Hepatocyte (in vitro differentiated cells): ENCODE measurements at regions not wholly inside any gene's neighbourhood (a gene's known extent, or its start where the extent isn't known, plus 50 kb on each side); places are given as distances from the start of the nearest gene placed in this dataset.

Source experiments
- DNase-seq: peaks from one replicate; pipeline ENCODE4 v3.0.0-alpha.2; 2016; ENCODE audit warnings: low spot score
- H2AFZ ChIP-seq: fragments of 200-600 bp; sonication (generic); 2 replicates; pipeline ENCODE4 v1.6.0; 2016; ENCODE audit warnings: antibody characterized with exemption, mild to moderate bottlenecking
- H3K27ac ChIP-seq: fragments of 200-600 bp; sonication (generic); 2 replicates; pipeline ENCODE4 v1.5.1; 2016; ENCODE audit warnings: mild to moderate bottlenecking
- H3K27me3 ChIP-seq: fragments of 200-600 bp; sonication (generic); 2 replicates; pipeline ENCODE4 v1.6.1; 2016
- H3K36me3 ChIP-seq: fragments of 200-600 bp; sonication (generic); replicated peaks from 2 replicates; pipeline ENCODE4 v1.5.1; 2016; ENCODE audit warnings: low read depth; ENCODE audit not compliant: insufficient read depth
- H3K4me1 ChIP-seq: fragments of 200-600 bp; sonication (generic); 2 replicates; pipeline ENCODE4 v1.5.1; 2016; ENCODE audit warnings: mild to moderate bottlenecking, moderate library complexity; ENCODE audit not compliant: insufficient read depth
- H3K4me2 ChIP-seq: fragments of 200-600 bp; sonication (generic); 2 replicates; pipeline ENCODE4 v1.6.0; 2016
- H3K4me3 ChIP-seq: fragments of 200-600 bp; sonication (generic); 2 replicates; pipeline ENCODE4 v1.5.1; 2016; ENCODE audit warnings: mild to moderate bottlenecking
- H3K79me2 ChIP-seq: fragments of 200-600 bp; sonication (generic); 2 replicates; pipeline ENCODE4 v1.6.0; 2017; ENCODE audit warnings: mild to moderate bottlenecking
- H3K9me2 ChIP-seq: fragments of 200-600 bp; sonication (generic); replicated peaks from 2 replicates; pipeline ENCODE4 v1.6.0; 2017; ENCODE audit warnings: mild to moderate bottlenecking; ENCODE audit not compliant: insufficient read depth
- H3K9me3 ChIP-seq: fragments of 200-600 bp; sonication (generic); 2 replicates; pipeline ENCODE4 v1.5.1; 2016; ENCODE audit warnings: low read depth, mild to moderate bottlenecking
- H4K20me1 ChIP-seq: fragments of 200-600 bp; sonication (generic); 2 replicates; pipeline ENCODE4 v1.6.0; 2016; ENCODE audit warnings: mild to moderate bottlenecking; ENCODE audit not compliant: insufficient read depth, poor library complexity, severe bottlenecking
- EZH2 ChIP-seq: fragments of 200-600 bp; sonication (generic); IDR thresholded peaks from 2 replicates; pipeline ENCODE4 v1.6.1; 2016; ENCODE audit warnings: antibody characterized with exemption, mild to moderate bottlenecking, borderline replicate concordance
- EZH2phosphoT487 ChIP-seq: fragments of 200-600 bp; sonication (generic); IDR thresholded peaks from one replicate; pipeline ENCODE4 v1.6.1; 2018; ENCODE audit warnings: antibody characterized with exemption, mild to moderate bottlenecking, low read depth, moderate library complexity; ENCODE audit not compliant: unreplicated experiment, severe bottlenecking
- WGBS: methylation state at CpG from one replicate; pipeline ENCODE4 v1.1.6; 2016; ENCODE audit warnings: low lambda C conversion rate; ENCODE audit errors: missing lambda C conversion rate; 5-methylcytosine and 5-hydroxymethylcytosine counted together
- TF ChIP-seq, protein P1 (sequence below): fragments of 200-600 bp; sonication (generic); IDR thresholded peaks from 2 replicates; pipeline ENCODE4 v1.5.1; 2016; ENCODE audit warnings: antibody characterized with exemption, mild to moderate bottlenecking; ENCODE audit not compliant: poor library complexity

DNA sequence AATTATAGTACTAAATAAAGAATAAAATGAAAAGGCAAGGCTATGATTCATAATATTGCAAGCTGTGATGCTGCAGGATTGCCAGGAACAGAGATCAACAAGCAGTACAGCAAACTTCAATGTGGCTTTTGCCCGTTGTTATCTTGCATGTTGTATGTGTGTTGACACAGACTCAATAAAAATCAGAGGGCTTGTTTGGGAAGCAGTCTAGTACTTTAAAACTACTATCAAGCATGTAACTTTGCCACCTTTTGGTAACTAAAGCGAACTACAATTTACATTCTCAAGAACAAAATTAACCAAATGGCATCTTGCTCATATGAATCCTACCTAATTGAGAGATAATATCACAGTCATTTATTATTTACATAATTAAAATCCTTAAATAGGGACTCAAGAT lies 79.8 kb upstream of the GPM6A start:
- Histone ChIP-seq H3K9me3 (no peaks in the 10 kb centered on the region), H3K27me3 (no peaks in the 10 kb centered on the region), H3K79me2 (no peaks in the 10 kb centered on the region), H3K27ac (no peak overlapping the region), H3K4me2 (peak overlapping the region; percentile 27), H4K20me1 (no peaks in the 10 kb centered on the region), H3K9me2 (no peaks in the 10 kb centered on the region), H2AFZ (no peak overlapping the region), H3K36me3 (no peaks in the 10 kb centered on the region), H3K4me3 (no peak overlapping the region), H3K4me1 (no peaks in the 10 kb centered on the region)
- TF ChIP-seq, protein P1, sequence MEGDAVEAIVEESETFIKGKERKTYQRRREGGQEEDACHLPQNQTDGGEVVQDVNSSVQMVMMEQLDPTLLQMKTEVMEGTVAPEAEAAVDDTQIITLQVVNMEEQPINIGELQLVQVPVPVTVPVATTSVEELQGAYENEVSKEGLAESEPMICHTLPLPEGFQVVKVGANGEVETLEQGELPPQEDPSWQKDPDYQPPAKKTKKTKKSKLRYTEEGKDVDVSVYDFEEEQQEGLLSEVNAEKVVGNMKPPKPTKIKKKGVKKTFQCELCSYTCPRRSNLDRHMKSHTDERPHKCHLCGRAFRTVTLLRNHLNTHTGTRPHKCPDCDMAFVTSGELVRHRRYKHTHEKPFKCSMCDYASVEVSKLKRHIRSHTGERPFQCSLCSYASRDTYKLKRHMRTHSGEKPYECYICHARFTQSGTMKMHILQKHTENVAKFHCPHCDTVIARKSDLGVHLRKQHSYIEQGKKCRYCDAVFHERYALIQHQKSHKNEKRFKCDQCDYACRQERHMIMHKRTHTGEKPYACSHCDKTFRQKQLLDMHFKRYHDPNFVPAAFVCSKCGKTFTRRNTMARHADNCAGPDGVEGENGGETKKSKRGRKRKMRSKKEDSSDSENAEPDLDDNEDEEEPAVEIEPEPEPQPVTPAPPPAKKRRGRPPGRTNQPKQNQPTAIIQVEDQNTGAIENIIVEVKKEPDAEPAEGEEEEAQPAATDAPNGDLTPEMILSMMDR, result peak; percentile 56
- TF ChIP-seq EZH2phosphoT487, result no peak
- 8% methylated on average over 2 of the region's 2 CpGs for WGBS
- DNase-seq, result peak; percentile 71

DNA sequence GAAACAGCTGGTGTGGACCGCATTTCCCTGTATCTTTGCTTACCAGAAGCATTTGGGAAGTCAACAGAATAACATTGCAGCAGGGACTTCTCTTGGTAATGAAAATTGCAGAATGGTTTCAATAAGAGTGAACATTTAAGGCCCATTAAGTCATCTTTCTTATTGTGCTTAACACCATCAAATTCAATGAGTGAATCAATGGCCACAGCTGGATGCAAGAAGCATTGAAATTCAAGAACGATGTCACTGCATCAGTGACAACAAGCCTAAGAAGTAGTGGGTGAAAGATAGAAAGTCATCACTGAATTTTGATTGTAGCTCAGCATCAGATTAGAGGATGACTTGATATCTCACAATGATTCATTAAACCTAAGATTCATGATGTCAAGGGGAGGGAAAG lies 93.9 kb upstream of the GPM6A start:
- no peak overlapping the region for H3K27ac ChIP-seq
- no peak for DNase-seq
- H4K20me1 ChIP-seq, result no peaks in the 10 kb centered on the region
- no peaks in the 10 kb centered on the region for H3K4me1 ChIP-seq
- no peak overlapping the region for H2AFZ ChIP-seq
- H3K9me3 ChIP-seq, result no peaks in the 10 kb centered on the region
- H3K4me3 ChIP-seq, result no peak overlapping the region
- no peaks in the 10 kb centered on the region for H3K27me3 ChIP-seq
- no peak overlapping the region for H3K4me2 ChIP-seq
- no peaks in the 10 kb centered on the region for H3K79me2 ChIP-seq
- H3K9me2 ChIP-seq, result no peaks in the 10 kb centered on the region
- no peaks in the 10 kb centered on the region for H3K36me3 ChIP-seq
- 85% methylated on average over 2 of the region's 2 CpGs for WGBS
- TF ChIP-seq EZH2phosphoT487 (no peak), EZH2 (no peak)

DNA sequence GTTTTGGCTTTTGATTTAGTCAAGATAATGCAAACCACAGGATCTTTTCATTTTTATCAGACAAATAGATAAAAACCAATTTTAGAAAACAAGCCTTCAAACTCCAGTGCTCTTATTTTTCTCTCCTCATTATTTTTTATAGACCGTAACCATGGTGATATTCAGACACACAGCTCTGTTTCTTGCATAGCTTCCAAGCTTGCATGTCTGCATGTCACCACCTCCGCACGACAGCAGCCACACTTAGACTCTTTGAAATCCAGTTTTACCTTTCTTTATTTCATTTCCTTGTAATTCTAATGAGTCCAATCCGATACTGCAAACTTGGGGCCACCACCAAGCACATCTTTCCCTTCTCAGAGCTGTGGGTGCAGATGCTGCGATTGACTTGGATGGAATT lies 94.3 kb upstream of the GPM6A start:
- Histone ChIP-seq H3K9me3 (no peaks in the 10 kb centered on the region), H4K20me1 (no peaks in the 10 kb centered on the region), H2AFZ (no peak overlapping the region), H3K79me2 (no peaks in the 10 kb centered on the region), H3K36me3 (no peaks in the 10 kb centered on the region), H3K9me2 (no peaks in the 10 kb centered on the region), H3K27me3 (no peaks in the 10 kb centered on the region), H3K4me3 (no peak overlapping the region), H3K4me2 (no peak overlapping the region), H3K4me1 (no peaks in the 10 kb centered on the region), H3K27ac (no peak overlapping the region)
- WGBS, result 80% methylated on average over 5 of the region's 5 CpGs
- TF ChIP-seq, protein P1, result no peak
- no peak for TF ChIP-seq EZH2
- no peak for TF ChIP-seq EZH2phosphoT487
- no peak for DNase-seq

DNA sequence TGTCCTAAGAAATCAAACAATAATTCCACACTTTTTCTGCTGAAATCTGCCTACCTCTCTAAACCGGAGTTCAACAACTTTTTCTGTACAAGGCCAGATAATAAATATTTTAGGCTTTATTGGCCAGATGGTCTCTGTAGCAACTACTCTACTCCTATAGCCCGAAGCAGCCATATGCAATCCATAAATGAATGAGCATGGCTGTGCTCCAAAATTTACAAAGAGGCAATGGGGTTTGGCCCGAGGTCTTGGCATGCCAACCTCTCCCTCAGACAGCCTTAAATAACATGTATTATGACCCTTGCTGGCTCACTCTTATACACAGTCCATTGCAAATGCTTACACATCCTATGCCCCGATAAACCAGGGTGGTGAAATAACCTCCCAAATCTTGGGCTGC lies 98.6 kb upstream of the GPM6A start:
- H3K4me3 ChIP-seq, result no peak overlapping the region
- H3K27ac ChIP-seq, result no peak overlapping the region
- H3K27me3 ChIP-seq, result no peaks in the 10 kb centered on the region
- H3K79me2 ChIP-seq, result no peaks in the 10 kb centered on the region
- no peak overlapping the region for H2AFZ ChIP-seq
- WGBS, result 82% methylated on average over 4 of the region's 4 CpGs
- H4K20me1 ChIP-seq, result no peaks in the 10 kb centered on the region
- H3K9me3 ChIP-seq, result no peaks in the 10 kb centered on the region
- no peak overlapping the region for H3K4me2 ChIP-seq
- no peak for DNase-seq
- no peak for TF ChIP-seq EZH2phosphoT487
- TF ChIP-seq EZH2, result no peak
- TF ChIP-seq, protein P1, result no peak
- no peaks in the 10 kb centered on the region for H3K36me3 ChIP-seq
- H3K4me1 ChIP-seq, result no peaks in the 10 kb centered on the region
- H3K9me2 ChIP-seq, result no peaks in the 10 kb centered on the region
